Stimulated activated CD8-positive, alpha-beta memory T cell treated with anti-CD3 and anti-CD28 coated beads, Interleukin-4, amount 100 ng/mL, for 4 hours (primary cell): ENCODE measurements at regions not wholly inside any gene's neighbourhood (a gene's known extent, or its start where the extent isn't known, plus 50 kb on each side); places are given as distances from the start of the nearest gene placed in this dataset.
"Not testable (repeated sequence)": the region's sequence is repeated elsewhere in the genome, so short reads cannot be mapped to it uniquely, and the experiment has no call there.

ENCODE experiments used
- DNase-seq, 2 donors: peaks; one replicate each; pipeline ENCODE4 v3.0.0-alpha.2; 2020; ENCODE audit warnings: low read depth in 2 of 2, low spot score in 1 of 2

- DNase-seq, result no peak
These were observed 300.5 kb downstream of the SUCLG1 start for GRCh38 chr2:84158605-84159004.

- DNase-seq, result no peak
These were observed 306.6 kb downstream of the SUCLG1 start for GRCh38 chr2:84152462-84152861.

- DNase-seq, result no peak
These were observed 314.7 kb downstream of the SUCLG1 start for GRCh38 chr2:84144345-84144744.

GRCh38 chr2:84137034-84137433, 322.0 kb downstream of the SUCLG1 start:
- no peak for DNase-seq

GRCh38 chr2:84132370-84132769, 326.7 kb downstream of the SUCLG1 start:
- no peak for DNase-seq

- DNase-seq, result no peak
These were observed 327.7 kb downstream of the SUCLG1 start for GRCh38 chr2:84131278-84131830.

- DNase-seq, result no peak
These were observed 330.1 kb downstream of the SUCLG1 start for GRCh38 chr2:84129018-84129417.

GRCh38 chr2:84127812-84128211, 331.3 kb downstream of the SUCLG1 start:
- not testable (repeated sequence) for DNase-seq

- DNase-seq, result no peak
These were observed 332.6 kb downstream of the SUCLG1 start for GRCh38 chr2:84126530-84126929.

- DNase-seq, result no peak
These were observed 333.0 kb downstream of the SUCLG1 start for GRCh38 chr2:84126084-84126483.

- DNase-seq, result no peak
These were observed 342.9 kb downstream of the SUCLG1 start for GRCh38 chr2:84116143-84116542.

- no peak for DNase-seq
These were observed 343.8 kb downstream of the SUCLG1 start for GRCh38 chr2:84115173-84115857.

- DNase-seq, result not testable (repeated sequence)
These were observed 355.1 kb downstream of the SUCLG1 start for GRCh38 chr2:84103816-84104527.

GRCh38 chr2:84102274-84102673, 356.8 kb downstream of the SUCLG1 start:
- no peak for DNase-seq

- DNase-seq, result no peak
These were observed 370.4 kb downstream of the SUCLG1 start for GRCh38 chr2:84088656-84089055.

- no peak for DNase-seq
These were observed 373.5 kb downstream of the SUCLG1 start for GRCh38 chr2:84085562-84085961.

- DNase-seq, result no peak
These were observed 374.2 kb downstream of the SUCLG1 start for GRCh38 chr2:84084856-84085255.

- DNase-seq, result no peak
These were observed 375.1 kb downstream of the SUCLG1 start for GRCh38 chr2:84083984-84084383.

- no peak for DNase-seq
These were observed 380.6 kb downstream of the SUCLG1 start for GRCh38 chr2:84078471-84078870.

- no peak for DNase-seq
These were observed 381.6 kb downstream of the SUCLG1 start for GRCh38 chr2:84077496-84077895.

- no peak for DNase-seq
These were observed 388.0 kb downstream of the SUCLG1 start for GRCh38 chr2:84071050-84071449.

- no peak for DNase-seq
These were observed 393.2 kb downstream of the SUCLG1 start for GRCh38 chr2:84065857-84066256.
